NK-92 (cell line): ENCODE measurements at regions not wholly inside any gene's neighbourhood (a gene's known extent, or its start where the extent isn't known, plus 50 kb on each side); places are given as distances from the start of the nearest gene placed in this dataset.

Experiments used
- DNase-seq: peaks from one replicate; lab custom pipeline; 2025; ENCODE audit not compliant: unreplicated experiment; lab: John Stamatoyannopoulos, UW

GRCh38 chr22:48944433-48944750 lies 883.3 kb downstream of the BRD1 start:
- no peak for DNase-seq

- DNase-seq, result no peak
Measured at GRCh38 chr22:48943567-48944432, 883.9 kb downstream of the BRD1 start.

DNA sequence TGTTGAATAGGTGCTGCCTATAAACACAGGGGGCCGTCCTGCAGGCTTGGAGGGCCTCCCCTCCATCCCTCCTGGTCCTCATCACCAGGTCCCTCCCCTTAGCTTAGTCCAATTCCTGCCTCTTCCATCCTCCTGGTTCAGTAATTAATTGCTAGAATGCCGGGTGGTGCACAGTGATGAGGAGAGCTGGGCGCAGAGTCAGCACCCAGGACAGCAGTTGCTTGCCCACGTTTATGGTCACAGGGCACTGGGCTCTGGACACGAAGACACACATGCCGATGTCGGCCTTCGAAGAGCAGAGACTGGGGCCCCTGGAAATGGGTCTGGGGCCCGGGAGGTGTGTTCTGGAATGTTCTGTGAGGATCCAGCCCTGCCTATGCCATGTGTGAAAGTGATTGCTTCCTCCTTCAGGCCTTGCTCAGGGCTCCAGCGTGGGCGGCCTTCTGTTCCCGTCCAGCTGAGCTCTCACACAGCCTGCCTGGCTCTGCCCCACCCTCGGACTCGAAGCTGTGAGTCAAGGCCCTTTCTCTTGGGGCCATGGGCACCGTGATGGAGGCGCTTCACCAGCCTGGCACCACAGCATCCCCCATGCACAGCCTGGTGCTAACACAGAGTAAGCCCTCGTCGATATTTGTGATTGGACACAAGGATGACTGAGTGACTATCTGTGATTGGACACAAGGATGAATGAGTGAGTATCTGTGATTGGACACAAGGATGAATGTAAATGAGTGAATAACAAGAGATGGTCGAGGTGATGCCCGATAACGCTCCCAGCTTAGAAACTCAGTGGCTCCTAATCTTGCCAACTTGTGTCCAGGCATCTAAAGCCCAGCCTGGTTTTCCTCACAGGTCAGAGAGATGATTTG lies 884.7 kb downstream of the BRD1 start:
- no peak for DNase-seq

DNA sequence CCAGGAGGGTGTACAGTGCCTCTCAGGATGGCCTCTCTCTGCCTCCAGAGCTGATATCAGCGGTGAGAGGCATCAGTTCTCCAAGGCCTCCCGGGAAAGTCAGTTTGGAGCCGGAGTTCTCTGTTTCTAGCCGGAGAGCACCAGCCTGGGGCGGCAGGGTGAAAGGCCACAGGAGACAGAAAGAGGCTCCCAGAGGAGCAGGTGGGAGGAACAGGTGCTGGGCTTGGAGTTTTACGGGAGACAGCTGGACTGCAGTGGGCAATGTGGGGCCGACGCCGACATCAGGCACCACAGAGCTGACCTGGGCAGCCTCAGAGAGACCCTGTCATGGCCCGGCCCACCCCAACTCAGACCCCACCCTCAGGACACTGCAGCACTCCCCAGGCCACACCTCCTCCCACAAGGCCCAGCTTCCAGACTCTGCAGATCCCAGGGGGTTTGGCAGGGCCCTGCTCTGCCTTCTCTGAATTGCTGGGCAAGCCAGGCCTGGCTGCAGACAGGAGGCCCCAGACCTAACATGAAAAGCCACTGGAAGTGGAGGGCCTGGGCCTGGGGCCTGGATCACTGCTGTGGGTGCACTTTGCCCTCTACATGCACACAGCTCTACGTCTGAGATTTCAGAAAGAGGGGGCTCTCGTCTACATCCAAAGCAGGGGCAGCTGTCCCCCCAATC lies 885.6 kb downstream of the BRD1 start:
- no peak for DNase-seq

GRCh38 chr22:48941033-48941902 lies 886.4 kb downstream of the BRD1 start:
- DNase-seq, result no peak

DNA sequence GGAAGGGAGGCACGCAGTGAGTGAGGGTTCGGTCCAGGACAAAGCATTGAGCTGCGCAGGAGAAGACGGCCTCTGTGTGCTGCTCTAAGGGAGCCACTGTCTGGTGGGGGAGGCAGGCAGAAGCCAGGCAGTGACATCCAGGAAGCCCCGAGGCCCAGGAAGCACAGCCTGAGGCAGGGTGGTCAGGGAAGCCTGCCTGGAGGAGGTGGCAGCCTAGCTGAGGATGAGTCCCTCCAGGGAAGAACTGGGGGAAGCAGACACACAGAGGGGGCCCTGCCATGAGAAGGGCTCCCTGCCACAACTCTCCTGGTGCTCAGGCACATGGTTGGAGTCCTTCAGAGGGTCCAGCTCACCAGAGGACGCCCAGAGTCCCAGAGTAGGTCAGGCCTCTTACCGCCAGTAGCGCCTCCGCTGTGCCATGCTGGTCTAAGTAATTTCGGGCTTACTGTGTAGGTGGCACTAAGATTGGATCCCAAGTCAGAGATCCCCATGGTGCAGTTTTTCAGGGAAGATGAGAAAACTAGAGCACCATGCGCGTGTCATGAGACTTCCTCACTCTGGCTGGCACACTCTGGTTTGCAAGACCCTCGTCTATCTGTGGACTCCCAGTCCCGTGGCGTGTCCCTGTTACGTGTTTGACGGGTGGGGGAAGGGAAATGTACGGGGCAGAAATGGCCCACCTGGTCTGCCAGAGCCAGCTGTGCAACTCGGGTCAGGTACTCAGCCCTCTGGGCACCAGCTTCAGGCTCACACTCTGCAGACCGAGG lies 887.2 kb downstream of the BRD1 start:
- no peak for DNase-seq

DNA sequence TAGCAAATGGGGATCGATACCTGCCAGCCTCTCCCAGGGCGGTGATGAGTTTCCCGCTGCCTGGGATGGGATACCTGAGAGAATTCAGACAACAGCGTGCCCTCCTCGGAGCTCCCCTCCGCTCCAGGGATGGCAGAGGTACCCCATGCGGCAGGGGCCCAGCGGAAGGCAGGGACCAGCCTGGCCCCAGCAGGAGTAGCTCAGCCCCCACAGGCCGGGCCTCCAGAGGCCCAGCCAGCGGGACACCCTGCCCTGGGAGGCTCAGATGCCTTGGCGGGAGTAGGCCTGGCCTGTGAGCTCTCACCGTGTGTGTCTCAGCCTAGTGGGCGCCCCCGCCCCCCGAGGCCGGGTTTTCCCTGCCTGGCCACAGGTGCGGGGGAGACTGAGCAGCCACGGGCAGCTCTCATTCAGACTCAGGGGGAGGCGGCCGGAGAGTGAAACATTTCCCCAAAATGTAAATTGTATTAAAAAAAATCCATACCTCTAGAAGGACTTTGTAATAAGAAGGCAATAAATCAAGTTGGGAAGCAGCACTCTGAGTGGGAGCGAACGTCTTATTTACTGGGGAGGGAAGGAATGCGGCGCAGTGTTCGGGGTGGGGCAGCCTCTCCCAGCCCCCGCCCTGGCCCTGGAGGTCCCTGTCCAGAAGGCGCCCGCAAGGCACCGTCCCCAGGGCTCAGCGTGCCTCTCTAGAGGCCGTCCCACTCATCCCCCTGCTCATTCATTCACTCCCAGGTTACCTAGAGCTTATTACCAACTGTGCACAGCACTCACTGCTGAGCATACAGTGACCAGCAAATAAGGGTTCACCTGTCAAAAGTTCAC lies 888.0 kb downstream of the BRD1 start:
- no peak for DNase-seq

- DNase-seq, result no peak
Measured at GRCh38 chr22:48938741-48939140, 888.9 kb downstream of the BRD1 start.

DNA sequence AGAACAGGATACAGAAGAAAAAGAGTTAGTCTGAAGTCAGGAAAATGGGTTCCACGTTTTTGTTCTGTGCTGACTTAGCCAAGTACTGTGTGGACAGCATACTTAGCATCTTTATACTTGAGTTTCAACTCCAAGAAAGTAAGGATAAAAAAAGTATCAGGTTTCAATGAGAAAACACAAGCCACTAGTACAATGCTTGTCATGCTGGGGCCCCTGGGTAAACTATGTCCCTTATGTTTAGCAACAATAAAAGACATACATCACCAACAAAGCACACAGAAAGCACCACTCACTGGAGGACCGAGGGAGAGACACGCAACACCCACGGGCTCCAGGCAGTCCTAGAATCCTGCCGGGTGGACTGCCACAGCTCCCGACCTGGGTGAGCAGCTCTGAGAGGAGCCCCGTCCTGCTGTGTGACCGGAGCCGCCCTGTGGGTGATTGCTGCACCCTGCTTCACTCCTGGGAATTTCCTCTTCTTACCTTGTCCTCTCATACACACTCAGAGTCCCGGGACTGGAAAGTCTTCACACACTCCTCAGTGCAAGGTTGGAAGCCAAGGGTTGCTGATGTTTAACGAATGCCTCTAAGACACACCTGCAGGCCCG lies 890.5 kb downstream of the BRD1 start:
- DNase-seq, result no peak

- no peak for DNase-seq
Measured at GRCh38 chr22:48936391-48936790, 891.3 kb downstream of the BRD1 start.

GRCh38 chr22:48934446-48934845 lies 893.2 kb downstream of the BRD1 start:
- no peak for DNase-seq

- DNase-seq, result no peak
Measured at GRCh38 chr22:48931452-48931851, 896.2 kb downstream of the BRD1 start.

DNA sequence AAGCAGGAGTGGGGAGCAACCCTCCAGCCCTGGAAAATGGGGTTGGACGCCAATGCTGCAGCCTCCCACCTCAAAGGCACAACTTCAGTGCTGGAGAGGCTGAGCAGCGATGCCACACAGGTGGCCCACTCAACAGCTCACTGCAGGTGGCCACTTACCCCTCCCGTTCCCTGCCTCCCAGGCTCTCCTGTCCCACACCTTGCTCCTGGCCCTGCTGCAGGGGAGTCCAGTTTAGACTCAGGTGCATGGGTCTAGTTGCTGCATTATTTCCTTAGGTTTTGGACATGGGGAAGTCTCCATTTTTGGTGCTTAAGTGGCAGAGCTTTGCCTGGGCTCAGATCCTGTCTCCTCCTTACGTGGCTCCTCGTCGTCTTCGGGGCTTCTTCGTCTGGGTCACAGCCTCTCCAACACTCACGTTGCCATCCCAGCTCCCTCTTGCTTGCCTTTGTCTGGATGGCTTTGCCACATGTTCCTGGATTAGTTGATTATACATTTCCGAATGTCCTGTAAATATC lies 898.3 kb downstream of the BRD1 start:
- DNase-seq, result no peak

GRCh38 chr22:48927591-48927990 lies 900.1 kb downstream of the BRD1 start:
- no peak for DNase-seq

GRCh38 chr22:48926643-48927042 lies 901.0 kb downstream of the BRD1 start:
- DNase-seq, result no peak

- DNase-seq, result no peak
Measured at GRCh38 chr22:48926136-48926535, 901.5 kb downstream of the BRD1 start.

DNA sequence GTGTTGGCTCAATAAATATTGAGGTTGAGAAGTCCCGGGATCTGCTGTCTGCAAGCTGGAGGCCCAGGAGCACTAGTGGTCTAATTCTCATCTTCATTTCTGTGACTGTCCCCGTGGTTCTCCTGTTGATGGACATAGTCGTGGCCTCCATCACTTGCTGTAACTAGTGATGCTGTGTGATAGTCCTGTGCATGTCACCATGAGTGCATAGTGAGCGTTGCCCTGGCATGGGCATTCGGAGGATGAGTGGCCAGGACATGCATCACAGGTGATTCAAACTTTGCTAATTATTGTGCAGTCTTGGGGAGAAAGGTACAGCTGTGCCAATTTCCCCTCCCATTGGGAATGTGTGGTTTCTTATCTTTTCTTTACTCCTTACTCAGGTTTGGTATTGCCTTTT lies 902.2 kb downstream of the BRD1 start:
- DNase-seq, result no peak

DNA sequence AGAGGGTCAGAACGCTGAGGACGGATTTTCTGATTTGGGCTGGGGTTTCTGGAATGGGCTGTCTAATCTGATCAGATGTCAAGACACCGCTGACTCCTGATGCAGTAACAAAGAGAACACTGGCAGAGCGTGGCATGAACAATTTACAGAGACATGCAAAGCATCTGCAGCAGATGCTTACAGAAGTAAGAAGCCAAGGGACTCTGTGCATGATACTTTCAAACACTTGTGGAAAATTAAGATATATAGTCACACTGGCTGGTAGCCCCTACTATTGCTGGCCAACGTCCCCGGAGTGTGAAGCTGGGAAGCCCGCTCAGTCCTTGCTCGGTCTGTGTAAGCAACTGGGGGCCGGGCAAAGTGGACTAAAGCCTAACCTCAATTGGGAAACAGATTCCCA lies 903.7 kb downstream of the BRD1 start:
- DNase-seq, result no peak
